ENCODE measurements at regions not wholly inside any gene's neighbourhood (a gene's known extent, or its start where the extent isn't known, plus 50 kb on each side); places are given as distances from the start of the nearest gene placed in this dataset.

DNA sequence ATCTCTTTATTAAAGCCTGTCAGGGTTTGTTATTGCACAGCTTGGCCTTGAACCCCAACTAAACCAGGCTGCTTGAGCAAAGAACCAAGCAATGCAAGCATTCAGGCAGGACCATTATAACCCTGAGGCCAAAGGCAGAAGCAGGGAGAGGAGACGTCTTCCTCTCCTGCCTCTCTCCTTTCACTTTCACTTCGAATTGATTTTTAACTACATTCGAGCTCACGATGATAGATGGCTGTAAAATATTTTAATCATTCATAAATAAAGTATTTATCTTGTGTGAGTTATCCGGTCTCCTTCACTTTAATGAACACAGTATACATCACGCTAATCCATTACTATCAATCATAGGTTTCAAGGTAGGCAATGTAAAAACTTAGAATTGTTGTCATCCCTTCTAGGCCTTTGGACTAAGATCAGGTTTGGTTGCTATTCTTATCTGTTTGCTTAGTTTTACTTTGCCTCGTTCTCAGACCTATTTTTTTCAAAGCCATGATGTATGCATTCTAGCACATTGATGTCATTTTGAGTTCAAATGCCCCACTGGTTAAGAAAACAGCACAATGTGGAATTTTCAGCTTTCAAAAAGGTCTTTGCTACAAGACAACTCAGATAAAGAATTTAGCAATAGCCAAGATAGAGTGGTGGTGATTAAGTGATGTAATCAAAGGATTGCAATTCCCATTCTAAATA, 480.2 kb upstream of the RUNX1 start:
- H3K27ac Mint-ChIP-seq (ENCODE audit: unreplicated experiment), result no peak overlapping the region
- peaks cover 7% of the 10 kb centered on the region for H3K9me3 Mint-ChIP-seq (ENCODE audit: low read depth)
- no peak overlapping the region for H3K4me3 Mint-ChIP-seq (ENCODE audit: unreplicated experiment)
- DNase-seq (ENCODE audit: low spot score), result no peak
- TF ChIP-seq, protein P1, sequence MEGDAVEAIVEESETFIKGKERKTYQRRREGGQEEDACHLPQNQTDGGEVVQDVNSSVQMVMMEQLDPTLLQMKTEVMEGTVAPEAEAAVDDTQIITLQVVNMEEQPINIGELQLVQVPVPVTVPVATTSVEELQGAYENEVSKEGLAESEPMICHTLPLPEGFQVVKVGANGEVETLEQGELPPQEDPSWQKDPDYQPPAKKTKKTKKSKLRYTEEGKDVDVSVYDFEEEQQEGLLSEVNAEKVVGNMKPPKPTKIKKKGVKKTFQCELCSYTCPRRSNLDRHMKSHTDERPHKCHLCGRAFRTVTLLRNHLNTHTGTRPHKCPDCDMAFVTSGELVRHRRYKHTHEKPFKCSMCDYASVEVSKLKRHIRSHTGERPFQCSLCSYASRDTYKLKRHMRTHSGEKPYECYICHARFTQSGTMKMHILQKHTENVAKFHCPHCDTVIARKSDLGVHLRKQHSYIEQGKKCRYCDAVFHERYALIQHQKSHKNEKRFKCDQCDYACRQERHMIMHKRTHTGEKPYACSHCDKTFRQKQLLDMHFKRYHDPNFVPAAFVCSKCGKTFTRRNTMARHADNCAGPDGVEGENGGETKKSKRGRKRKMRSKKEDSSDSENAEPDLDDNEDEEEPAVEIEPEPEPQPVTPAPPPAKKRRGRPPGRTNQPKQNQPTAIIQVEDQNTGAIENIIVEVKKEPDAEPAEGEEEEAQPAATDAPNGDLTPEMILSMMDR (IDR thresholded peaks at IDR 0.05), result no peak
- peaks cover 26% of the 10 kb centered on the region for H3K4me1 Mint-ChIP-seq (ENCODE audit: low read depth)
- no peaks in the 10 kb centered on the region for H3K36me3 Mint-ChIP-seq (ENCODE audit: low read depth)
- H3K27me3 Mint-ChIP-seq (ENCODE audit: low read depth), result no peaks in the 10 kb centered on the region

GRCh38 chr21:35528116-35529042, 479.3 kb upstream of the RUNX1 start:
- no peaks in the 10 kb centered on the region for H3K9me3 Mint-ChIP-seq (ENCODE audit: low read depth)
- peaks cover 26% of the 10 kb centered on the region for H3K4me1 Mint-ChIP-seq (ENCODE audit: low read depth)
- DNase-seq (ENCODE audit: low spot score), result no peak
- no peaks in the 10 kb centered on the region for H3K36me3 Mint-ChIP-seq (ENCODE audit: low read depth)
- H3K27ac Mint-ChIP-seq (ENCODE audit: unreplicated experiment), result no peak overlapping the region
- TF ChIP-seq, protein P1 (IDR thresholded peaks at IDR 0.05), result no peak
- H3K27me3 Mint-ChIP-seq (ENCODE audit: low read depth), result no peaks in the 10 kb centered on the region
- H3K4me3 Mint-ChIP-seq (ENCODE audit: unreplicated experiment), result no peak overlapping the region

DNA sequence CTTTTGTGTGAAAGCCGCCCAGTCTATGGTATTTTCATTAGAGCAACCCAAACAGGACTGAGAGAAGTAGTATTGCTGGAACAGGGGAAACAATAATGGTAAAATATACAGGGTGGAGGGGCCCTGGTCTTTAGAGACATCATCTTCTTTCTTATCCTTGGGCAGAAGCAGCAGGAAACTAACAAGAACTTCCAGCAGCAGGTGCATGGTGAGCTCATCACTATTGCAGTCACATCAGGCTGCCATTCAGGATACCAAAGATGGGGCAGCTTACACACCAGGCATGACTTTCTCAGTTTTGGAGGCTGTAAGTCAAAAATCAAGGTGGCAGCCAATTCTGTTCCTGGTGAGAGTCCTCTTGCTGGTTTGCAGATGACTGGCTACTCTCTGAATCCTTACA, 478.3 kb upstream of the RUNX1 start:
- DNase-seq (ENCODE audit: low spot score), result no peak
- H3K27ac Mint-ChIP-seq (ENCODE audit: unreplicated experiment), result no peak overlapping the region
- TF ChIP-seq, protein P1 (IDR thresholded peaks at IDR 0.05), result no peak
- H3K9me3 Mint-ChIP-seq (ENCODE audit: low read depth), result no peaks in the 10 kb centered on the region
- no peaks in the 10 kb centered on the region for H3K36me3 Mint-ChIP-seq (ENCODE audit: low read depth)
- H3K4me3 Mint-ChIP-seq (ENCODE audit: unreplicated experiment), result no peak overlapping the region
- peaks cover 26% of the 10 kb centered on the region for H3K4me1 Mint-ChIP-seq (ENCODE audit: low read depth)
- H3K27me3 Mint-ChIP-seq (ENCODE audit: low read depth), result no peaks in the 10 kb centered on the region

DNA sequence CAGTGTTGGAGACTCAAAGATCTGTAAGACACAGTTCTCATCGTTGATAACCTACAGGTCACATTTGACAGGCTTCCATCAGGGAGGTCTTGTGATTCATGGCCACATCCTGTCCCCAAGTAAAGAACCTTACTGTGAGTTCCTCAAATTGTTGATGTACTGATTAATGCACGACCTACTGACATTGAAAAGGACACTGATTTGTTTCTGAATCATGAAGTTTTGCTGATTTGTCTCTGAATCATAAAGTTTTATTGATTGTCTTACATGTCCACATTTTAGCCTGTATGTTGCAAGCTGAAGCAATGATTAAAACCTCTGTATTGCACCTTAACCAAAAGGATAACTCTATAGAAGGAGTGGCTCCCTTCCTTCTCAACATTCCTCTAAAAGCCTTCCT, 476.3 kb upstream of the RUNX1 start:
- no peaks in the 10 kb centered on the region for H3K36me3 Mint-ChIP-seq (ENCODE audit: low read depth)

More for the DNA sequence above, 476.3 kb upstream of the RUNX1 start:
- no peak for DNase-seq (ENCODE audit: low spot score)
- Mint-ChIP-seq H3K4me3 (ENCODE audit: unreplicated experiment) (no peak overlapping the region), H3K4me1 (ENCODE audit: low read depth) (peaks cover 26% of the 10 kb centered on the region), H3K9me3 (ENCODE audit: low read depth) (no peaks in the 10 kb centered on the region), H3K27me3 (ENCODE audit: low read depth) (no peaks in the 10 kb centered on the region), H3K27ac (ENCODE audit: unreplicated experiment) (no peak overlapping the region)
- TF ChIP-seq, protein P1 (IDR thresholded peaks at IDR 0.05), result no peak
